ENCODE measurements at regions not wholly inside any gene's neighbourhood (a gene's known extent, or its start where the extent isn't known, plus 50 kb on each side); places are given as distances from the start of the nearest gene placed in this dataset.

DNA sequence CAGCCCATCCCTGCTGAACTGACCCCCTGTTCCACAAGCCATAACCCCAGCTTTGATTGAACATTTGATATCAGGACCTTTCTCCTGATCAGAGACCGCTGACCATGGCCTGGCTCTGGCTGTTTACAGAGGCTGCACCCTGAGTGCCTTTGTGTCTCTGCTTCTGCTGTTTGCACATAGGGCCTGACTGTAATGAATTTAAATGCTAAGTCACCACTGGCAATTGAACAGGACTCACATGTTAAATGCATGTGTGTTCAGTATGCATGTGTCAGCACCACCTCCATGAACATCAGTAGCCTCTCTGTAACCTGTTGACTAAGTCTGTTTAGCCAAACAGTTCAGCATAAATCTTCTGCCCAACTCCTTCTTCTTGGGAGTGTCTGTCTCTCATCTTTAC, 690.3 kb downstream of the TMEM121 start:
- H3K79me2 ChIP-seq (ENCODE audit: control insufficient read depth, insufficient read depth, low read length): no peaks in the 10 kb centered on the region
- CTCF ChIA-PET: no interaction called here
- H3K4me1 ChIP-seq (ENCODE audit: control insufficient read depth, extremely low read depth, insufficient read depth, low read length): no peaks in the 10 kb centered on the region
- H3K4me3 ChIP-seq (replicated peaks in 1 of 3; ENCODE audit: insufficient read depth in 1 of 3, low read depth in 1 of 3, low read length in 3 of 3): no peak overlapping the region
- intact Hi-C loops (cut with micrococcal nuclease): no loop called here
- H3K4me2 ChIP-seq (ENCODE audit: insufficient read depth, low read length): no peak overlapping the region
- no peaks in the 10 kb centered on the region for H3K36me3 ChIP-seq (ENCODE audit: control insufficient read depth in 2 of 2, extremely low read depth in 1 of 2, insufficient read depth in 2 of 2, low read length in 2 of 2)
- dilution Hi-C loops (cut with MboI; ENCODE audit: extremely low pct_ligation_motif_present, low sequenced_read_pairs): no loop called here
- DNase-seq (ENCODE audit: low read depth, low spot score): no peak
- no peak overlapping the region for H2AFZ ChIP-seq (ENCODE audit: low read depth, low read length)
- no peak for FAIRE-seq
- H3K27ac ChIP-seq (ENCODE audit: insufficient read depth, low read depth, low read length): no peak overlapping the region
- no peaks in the 10 kb centered on the region for H3K9me1 ChIP-seq (replicated peaks; ENCODE audit: control insufficient read depth, extremely low read depth, insufficient read depth, low read length)
- no TSS peak for BruUV-seq (replicated peaks)
- no peak overlapping the region for H3K9ac ChIP-seq (replicated peaks; ENCODE audit: extremely low read depth, insufficient read depth, low read length)
- POLR2A ChIA-PET: no interaction called here
- no peaks in the 10 kb centered on the region for H3K27me3 ChIP-seq (ENCODE audit: control insufficient read depth in 2 of 2, insufficient read depth in 2 of 2, low read length in 2 of 2)
- H3K9me3 ChIP-seq (replicated peaks; ENCODE audit: control insufficient read depth, insufficient read depth, low read length): peaks cover 6% of the 10 kb centered on the region
- no peak for TF ChIP-seq EZH2 (IDR thresholded peaks at IDR 0.05; ENCODE audit: borderline replicate concordance, low read depth, low read length, severe bottlenecking)
- no peak for TF ChIP-seq JUN (IDR thresholded peaks at IDR 0.05; ENCODE audit: borderline replicate concordance, insufficient read depth, insufficient read length, low read depth)
- TF ChIP-seq, protein P1, sequence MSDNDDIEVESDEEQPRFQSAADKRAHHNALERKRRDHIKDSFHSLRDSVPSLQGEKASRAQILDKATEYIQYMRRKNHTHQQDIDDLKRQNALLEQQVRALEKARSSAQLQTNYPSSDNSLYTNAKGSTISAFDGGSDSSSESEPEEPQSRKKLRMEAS (IDR thresholded peaks at IDR 0.05; ENCODE audit: insufficient read depth, insufficient read length): no peak
- TF ChIP-seq FOS (IDR thresholded peaks at IDR 0.05; ENCODE audit: borderline replicate concordance, insufficient read depth, low read length): no peak
- no peak for TF ChIP-seq POLR2AphosphoS5 (IDR thresholded peaks at IDR 0.05; ENCODE audit: insufficient read depth, low read depth, low read length)
- TF ChIP-seq MYC (IDR thresholded peaks at IDR 0.05; ENCODE audit: low read depth, low read length): no peak
- no peak for TF ChIP-seq POLR2A (IDR thresholded peaks at IDR 0.05; ENCODE audit: low read depth, low read length)
- TF ChIP-seq, protein P2, sequence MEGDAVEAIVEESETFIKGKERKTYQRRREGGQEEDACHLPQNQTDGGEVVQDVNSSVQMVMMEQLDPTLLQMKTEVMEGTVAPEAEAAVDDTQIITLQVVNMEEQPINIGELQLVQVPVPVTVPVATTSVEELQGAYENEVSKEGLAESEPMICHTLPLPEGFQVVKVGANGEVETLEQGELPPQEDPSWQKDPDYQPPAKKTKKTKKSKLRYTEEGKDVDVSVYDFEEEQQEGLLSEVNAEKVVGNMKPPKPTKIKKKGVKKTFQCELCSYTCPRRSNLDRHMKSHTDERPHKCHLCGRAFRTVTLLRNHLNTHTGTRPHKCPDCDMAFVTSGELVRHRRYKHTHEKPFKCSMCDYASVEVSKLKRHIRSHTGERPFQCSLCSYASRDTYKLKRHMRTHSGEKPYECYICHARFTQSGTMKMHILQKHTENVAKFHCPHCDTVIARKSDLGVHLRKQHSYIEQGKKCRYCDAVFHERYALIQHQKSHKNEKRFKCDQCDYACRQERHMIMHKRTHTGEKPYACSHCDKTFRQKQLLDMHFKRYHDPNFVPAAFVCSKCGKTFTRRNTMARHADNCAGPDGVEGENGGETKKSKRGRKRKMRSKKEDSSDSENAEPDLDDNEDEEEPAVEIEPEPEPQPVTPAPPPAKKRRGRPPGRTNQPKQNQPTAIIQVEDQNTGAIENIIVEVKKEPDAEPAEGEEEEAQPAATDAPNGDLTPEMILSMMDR (IDR thresholded peaks at IDR 0.05; ENCODE audit: extremely low read depth in 1 of 2, insufficient read depth in 1 of 2, low read depth in 1 of 2, low read length in 2 of 2): no peak
- no peak for TF ChIP-seq GATA2 (IDR thresholded peaks at IDR 0.05; ENCODE audit: insufficient read depth, insufficient read length, low read depth, low read length)
- H4K20me1 ChIP-seq (replicated peaks; ENCODE audit: control insufficient read depth, extremely low read depth, insufficient read depth, low read length): no peaks in the 10 kb centered on the region

Measured in endothelial cell of umbilical vein (primary cell).